HL-60/S4 (cell line): ENCODE measurements at regions not wholly inside any gene's neighbourhood (a gene's known extent, or its start where the extent isn't known, plus 50 kb on each side); places are given as distances from the start of the nearest gene placed in this dataset.

Experiments used
- in situ Hi-C: fragments of 300-500 bp; cut with MboI; formaldehyde crosslinking; loops from 2 replicates; pipeline ENCODE4 v1.14.3; 2022; ENCODE audit warnings: low sequenced_read_pairs

DNA sequence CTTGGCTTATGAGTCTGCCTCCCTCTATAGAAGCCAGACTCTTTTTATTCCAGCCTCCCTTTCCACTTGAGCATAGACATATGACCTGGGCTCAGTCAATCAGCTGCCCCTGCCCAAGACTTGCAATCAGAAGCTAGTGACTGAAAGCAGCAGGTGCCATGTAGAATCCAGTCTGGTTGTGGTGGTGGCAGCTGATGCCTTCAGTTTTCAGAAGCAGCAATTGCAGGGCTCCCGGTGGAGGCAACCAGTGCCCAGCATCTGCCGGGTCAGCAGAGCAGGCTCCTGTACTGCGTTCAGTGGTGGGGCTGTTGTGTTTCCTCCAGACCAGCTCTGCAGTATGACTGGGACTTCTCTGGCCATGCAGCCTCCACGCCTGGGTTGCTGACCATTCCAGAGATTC lies 53.9 kb upstream of the PALM2AKAP2 start:
- in situ Hi-C loops = no loop called here

DNA sequence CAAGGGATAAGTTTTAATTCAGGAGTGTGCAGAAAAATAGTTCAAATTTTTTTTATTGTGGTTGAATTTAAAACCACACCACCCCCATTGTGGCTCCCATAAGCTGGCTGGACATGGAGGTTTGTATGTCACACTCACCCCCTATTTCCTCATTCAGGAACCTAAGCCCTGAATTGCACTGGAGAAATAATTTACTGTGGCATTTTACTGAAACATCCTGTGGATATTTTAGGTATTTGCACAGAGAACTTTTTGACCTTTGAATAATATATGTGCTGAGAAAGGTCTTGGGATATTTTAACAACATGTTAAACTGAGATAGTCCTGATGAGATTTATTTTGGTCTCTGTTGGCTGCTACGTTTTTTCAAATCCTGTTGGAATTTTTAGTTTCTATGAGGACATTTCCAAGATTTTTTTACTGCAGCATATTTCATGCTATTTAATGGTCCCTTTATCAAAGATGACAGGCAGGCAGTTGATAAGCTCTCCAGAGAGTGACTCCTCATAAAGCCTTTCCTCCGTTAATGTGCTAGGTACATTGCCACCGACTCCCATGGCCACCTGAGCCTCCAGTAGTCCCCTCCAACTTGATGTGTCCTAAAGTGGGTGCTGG lies 51.2 kb upstream of the PALM2AKAP2 start:
- in situ Hi-C loops = no loop called here

DNA sequence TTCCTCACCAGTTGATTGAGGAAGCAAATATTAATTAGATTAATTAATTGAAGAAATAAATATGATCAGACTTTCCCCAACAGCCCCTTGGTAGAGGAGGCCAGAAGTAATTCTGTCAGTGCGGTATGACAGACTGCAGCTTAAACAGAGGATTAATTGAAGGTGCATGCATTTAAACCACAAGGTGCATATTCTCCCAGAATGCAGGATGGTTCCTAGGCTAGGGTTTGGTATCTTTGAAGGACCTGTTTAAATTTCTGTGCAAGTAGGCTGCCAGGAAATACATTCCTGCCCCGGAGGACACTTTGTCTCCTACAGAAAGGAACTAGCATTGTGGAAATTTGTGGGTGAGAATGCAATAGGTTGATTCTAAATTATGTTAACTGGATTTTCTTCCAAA lies 50.5 kb upstream of the PALM2AKAP2 start:
- in situ Hi-C loops = no loop called here
